ENCODE measurements at regions not wholly inside any gene's neighbourhood (a gene's known extent, or its start where the extent isn't known, plus 50 kb on each side); places are given as distances from the start of the nearest gene placed in this dataset.

GRCh38 chr4:57291911-57292310, 181.7 kb upstream of the IGFBP7 start:
- TF ChIP-seq PHF8 (CRISPR knock-in tag; IDR thresholded peaks at IDR 0.05) (no peak), ZNF326 (CRISPR knock-in tag; IDR thresholded peaks at IDR 0.05; ENCODE audit: borderline replicate concordance) (no peak), ZNF143 (CRISPR knock-in tag; IDR thresholded peaks at IDR 0.05) (no peak), RAD21 (CRISPR knock-in tag; IDR thresholded peaks at IDR 0.05) (no peak), CTCF (CRISPR knock-in tag; IDR thresholded peaks at IDR 0.05) (no peak)

All from HepG2 (cell line).